Astrocyte of the cerebellum (primary cell): ENCODE measurements at regions not wholly inside any gene's neighbourhood (a gene's known extent, or its start where the extent isn't known, plus 50 kb on each side); places are given as distances from the start of the nearest gene placed in this dataset.

ENCODE experiments used
- DNase-seq: peaks from one replicate; pipeline ENCODE4 v3.0.0-alpha.2; 2011; ENCODE audit warnings: low read depth
- H3K4me3 ChIP-seq: 2 replicates; pipeline ENCODE4 v1.5.1; 2011; ENCODE audit warnings: mild to moderate bottlenecking, low read depth, low read length, moderate library complexity
- CTCF ChIP-seq: IDR thresholded peaks from 2 replicates; pipeline ENCODE4 v1.5.1; 2012; ENCODE audit warnings: low read length, low read depth, moderate library complexity, mild to moderate bottlenecking; ENCODE audit errors: missing control alignments
- in situ Hi-C: cut with HindIII; loops from 2 replicates; pipeline ENCODE4 v1.10.0; 2017; ENCODE audit warnings: low sequenced_read_pairs

DNA sequence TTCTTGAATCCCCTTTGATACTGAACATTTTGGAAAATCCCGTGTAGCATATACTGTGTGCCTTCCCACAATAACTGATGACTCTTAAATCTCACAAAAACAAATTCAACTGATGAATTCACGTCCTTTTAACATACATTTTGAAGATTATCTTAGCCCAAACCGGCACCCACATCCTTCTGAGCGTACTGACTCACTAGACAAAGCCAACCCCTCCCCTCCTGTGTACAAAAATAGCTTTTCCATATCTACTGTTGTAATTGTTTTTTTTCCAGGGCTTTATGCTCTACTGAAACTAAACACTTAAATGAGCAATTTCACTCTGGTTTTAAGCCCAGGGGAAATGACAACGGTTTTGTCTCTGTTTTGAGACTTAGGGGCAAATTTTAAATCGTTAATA lies 109.4 kb upstream of the ATF7IP start:
- TF ChIP-seq CTCF: no peak
- no peak overlapping the region for H3K4me3 ChIP-seq
- no peak for DNase-seq
- in situ Hi-C loops: loop anchor here (5.0 kb wide), 1 partner anchor 161 kb away; no protein-coding TSS in a partner anchor

DNA sequence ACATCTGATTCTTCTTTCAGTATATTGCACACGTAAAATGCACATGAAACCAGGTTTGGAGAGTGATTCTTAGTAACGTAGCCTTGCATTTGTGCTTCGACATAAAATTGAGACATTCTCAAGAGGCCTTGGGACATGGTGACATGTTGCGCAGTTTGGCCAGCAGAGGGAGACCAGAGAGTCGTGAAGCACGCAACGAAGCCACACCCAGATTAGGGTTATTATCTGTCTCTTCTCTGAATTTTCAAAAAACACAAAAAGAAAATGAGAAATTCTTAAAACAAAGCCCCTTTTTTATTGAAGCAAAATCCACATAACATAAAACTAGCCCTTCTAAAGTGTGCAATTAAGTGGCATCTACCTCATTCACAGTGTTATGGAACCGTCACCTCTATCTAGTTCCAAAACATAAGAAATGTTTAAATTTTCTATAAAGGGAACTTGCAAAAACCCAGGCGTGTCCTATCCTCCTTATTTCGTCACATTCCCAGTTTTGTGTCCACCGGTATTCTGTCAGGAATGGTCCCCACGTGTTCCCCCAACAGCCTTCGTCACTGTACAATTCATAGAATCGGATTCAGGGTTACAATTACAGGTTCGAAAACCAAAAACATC lies 108.8 kb upstream of the ATF7IP start:
- no peak overlapping the region for H3K4me3 ChIP-seq
- in situ Hi-C loops: loop anchor here (5.0 kb wide), 1 partner anchor 161 kb away; no protein-coding TSS in a partner anchor
- TF ChIP-seq CTCF: peak; percentile 67
- DNase-seq: peak; percentile 60

DNA sequence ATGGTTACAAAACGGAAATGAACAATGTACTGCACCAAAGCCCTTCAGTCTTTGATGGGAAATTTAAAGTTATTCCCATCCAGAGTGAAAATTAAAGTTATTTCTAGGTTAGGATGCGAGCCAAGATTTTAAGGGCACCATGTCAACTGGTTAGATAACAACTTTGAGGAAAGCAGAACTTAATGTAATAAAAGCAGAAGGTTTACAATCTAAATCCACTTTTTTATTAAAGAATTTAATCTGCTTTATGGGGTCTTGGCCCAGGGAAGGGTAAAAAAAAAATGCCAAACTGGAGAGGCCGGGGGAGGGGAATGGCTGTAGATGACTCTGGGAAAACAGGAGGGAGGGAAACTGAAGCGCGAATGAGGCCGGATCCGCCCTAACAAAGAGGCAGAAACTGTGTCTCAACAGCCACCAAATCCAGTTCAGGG lies 108.2 kb upstream of the ATF7IP start:
- DNase-seq: no peak
- in situ Hi-C loops: loop anchor here (5.0 kb wide), 1 partner anchor 160 kb away; no protein-coding TSS in a partner anchor
- TF ChIP-seq CTCF: no peak
- no peak overlapping the region for H3K4me3 ChIP-seq

DNA sequence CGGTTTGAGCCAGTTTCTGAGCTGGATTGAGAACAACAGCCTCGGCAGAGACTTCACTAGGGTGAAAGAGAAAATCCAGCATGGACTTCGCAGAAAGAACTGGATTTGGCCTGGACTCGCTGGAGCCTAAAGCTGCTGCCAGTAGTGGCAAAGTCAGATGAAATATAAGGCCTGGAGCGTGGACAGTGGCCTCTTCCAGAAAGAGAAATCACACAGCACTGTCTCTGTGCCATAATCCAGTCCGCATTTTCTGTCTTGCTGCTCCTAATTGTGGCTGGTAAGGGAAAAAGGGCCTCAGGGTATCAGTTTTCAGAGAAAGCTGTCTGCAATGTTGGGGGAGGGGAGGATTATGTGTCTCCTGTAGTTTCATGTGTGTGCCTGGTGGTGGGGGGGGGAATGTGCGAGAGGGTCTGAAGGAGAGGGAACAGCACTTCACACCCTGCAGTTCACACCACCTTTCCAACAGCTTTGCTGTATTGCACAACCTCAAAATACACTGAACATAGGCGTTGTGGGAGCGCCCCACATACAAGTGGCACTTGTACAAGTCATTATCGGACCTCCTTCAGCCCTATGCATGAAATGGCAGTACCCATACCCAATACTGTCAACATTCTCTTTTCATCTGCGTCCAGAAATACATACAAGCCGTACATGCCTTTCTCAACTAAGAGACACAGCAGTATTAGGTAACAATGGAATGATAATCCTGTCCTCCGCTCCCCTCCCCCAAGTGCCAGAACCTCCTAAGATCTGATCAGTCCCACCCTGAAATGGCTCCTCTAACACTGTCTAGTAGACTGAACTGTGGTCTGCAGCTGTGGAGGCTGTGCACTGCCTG lies 107.5 kb upstream of the ATF7IP start:
- TF ChIP-seq CTCF: no peak
- in situ Hi-C loops: loop anchor here (5.0 kb wide), 1 partner anchor 159 kb away; no protein-coding TSS in a partner anchor
- H3K4me3 ChIP-seq: no peak overlapping the region
- DNase-seq: peak; percentile 95

DNA sequence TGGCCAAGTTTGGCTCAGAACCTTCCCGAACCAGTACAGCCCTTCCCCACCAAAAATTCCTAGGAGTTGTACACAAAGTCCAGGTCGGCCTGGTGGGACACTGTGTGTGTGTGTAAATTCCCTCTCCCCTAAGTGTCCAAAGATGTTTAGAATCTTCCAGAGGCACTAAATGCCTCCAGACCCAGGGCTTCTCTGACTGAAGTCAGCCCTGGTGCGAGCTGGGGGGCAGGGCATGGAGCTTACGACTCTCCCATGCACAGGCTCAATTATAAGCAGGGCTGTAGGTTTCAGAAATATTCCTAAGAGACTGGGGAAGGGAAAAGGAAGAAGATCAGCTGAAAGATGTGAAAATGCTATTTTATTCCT lies 106.9 kb upstream of the ATF7IP start:
- DNase-seq: no peak
- no peak overlapping the region for H3K4me3 ChIP-seq
- TF ChIP-seq CTCF: no peak
- in situ Hi-C loops: loop anchor here (5.0 kb wide), 1 partner anchor 159 kb away; no protein-coding TSS in a partner anchor

- in situ Hi-C loops: loop anchor here (5.0 kb wide), 1 partner anchor 158 kb away; no protein-coding TSS in a partner anchor
- H3K4me3 ChIP-seq: no peak overlapping the region
- TF ChIP-seq CTCF: no peak
- no peak for DNase-seq
Measured at GRCh38 chr12:14259481-14260010, 105.9 kb upstream of the ATF7IP start.
